RWPE1 (cell line): ENCODE measurements at regions not wholly inside any gene's neighbourhood (a gene's known extent, or its start where the extent isn't known, plus 50 kb on each side); places are given as distances from the start of the nearest gene placed in this dataset.
"Not testable (repeated sequence)": the region's sequence is repeated elsewhere in the genome, so short reads cannot be mapped to it uniquely, and the experiment has no call there.

ENCODE experiments used
- CTCF ChIA-PET: fragments of 350-600 bp; sonication (Branson Sonifier 250); formaldehyde crosslinking; extraction: SDS; loops from one replicate; lab custom pipeline; 2021; lab: Yijun Ruan, JAX
- POLR2A ChIA-PET: fragments of 400-600 bp; formaldehyde crosslinking; extraction: SDS; loops from one replicate; lab custom pipeline; 2020; ENCODE audit warnings: antibody characterized with exemption; ENCODE audit not compliant: low non-redundant PET; lab: Yijun Ruan, JAX
- DNase-seq: peaks from one replicate; pipeline ENCODE4 v3.0.0; 2012; ENCODE audit warnings: low spot score
- H3K27ac ChIP-seq: fragments of 450-650 bp; 2 replicates; pipeline ENCODE4 v1.5.1; 2017
- TF ChIP-seq, protein P1 (sequence below): fragments of 450-650 bp; conservative IDR thresholded peaks from 2 replicates; pipeline ENCODE4 v1.5.1; 2017; ENCODE audit warnings: low read depth, mild to moderate bottlenecking

DNA sequence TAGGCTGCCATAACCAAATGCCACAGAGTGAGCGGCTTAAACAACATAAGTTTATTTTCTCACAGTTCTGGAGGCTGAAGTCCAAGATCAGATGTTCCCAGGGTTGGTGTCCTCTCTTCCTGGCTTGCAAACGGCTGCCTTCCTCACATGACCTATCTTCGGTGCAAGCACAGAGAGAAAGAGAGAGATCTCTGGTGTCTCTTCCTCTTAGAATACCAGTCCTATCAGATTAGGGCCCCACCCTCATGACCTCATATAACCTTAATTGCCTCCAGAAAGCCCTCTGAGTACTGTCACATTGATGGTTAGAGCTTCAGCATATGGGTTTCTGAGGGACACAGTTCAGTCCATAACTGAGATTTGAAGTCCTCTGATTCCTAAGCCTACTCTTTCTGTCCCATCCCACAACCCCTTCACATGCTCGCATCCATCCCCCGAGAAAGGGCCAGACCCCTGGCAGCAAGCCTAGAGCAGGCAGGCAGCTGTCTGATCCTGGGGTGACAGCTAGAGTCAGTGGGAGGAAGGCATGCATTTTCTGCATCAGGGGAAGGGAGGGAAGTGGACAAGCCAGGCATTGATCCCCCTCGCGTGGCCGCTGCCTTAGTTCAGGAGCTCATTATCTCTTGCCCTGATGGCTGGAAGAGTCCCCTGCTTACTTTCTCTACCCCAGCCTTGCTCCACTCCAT lies 114.1 kb downstream of the FAR1 start:
- POLR2A ChIA-PET = no interaction called here
- TF ChIP-seq, protein P1, sequence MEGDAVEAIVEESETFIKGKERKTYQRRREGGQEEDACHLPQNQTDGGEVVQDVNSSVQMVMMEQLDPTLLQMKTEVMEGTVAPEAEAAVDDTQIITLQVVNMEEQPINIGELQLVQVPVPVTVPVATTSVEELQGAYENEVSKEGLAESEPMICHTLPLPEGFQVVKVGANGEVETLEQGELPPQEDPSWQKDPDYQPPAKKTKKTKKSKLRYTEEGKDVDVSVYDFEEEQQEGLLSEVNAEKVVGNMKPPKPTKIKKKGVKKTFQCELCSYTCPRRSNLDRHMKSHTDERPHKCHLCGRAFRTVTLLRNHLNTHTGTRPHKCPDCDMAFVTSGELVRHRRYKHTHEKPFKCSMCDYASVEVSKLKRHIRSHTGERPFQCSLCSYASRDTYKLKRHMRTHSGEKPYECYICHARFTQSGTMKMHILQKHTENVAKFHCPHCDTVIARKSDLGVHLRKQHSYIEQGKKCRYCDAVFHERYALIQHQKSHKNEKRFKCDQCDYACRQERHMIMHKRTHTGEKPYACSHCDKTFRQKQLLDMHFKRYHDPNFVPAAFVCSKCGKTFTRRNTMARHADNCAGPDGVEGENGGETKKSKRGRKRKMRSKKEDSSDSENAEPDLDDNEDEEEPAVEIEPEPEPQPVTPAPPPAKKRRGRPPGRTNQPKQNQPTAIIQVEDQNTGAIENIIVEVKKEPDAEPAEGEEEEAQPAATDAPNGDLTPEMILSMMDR = no peak
- no peak overlapping the region for H3K27ac ChIP-seq
- CTCF ChIA-PET = no interaction called here
- no peak for DNase-seq

- H3K27ac ChIP-seq = no peak overlapping the region
- ChIA-PET POLR2A (no interaction called here), CTCF (no interaction called here)
- no peak for DNase-seq
- TF ChIP-seq, protein P1 = no peak
Measured at GRCh38 chr11:13784441-13784840, 116.0 kb downstream of the FAR1 start.

GRCh38 chr11:13784855-13785254 lies 116.4 kb downstream of the FAR1 start:
- ChIA-PET POLR2A (no interaction called here), CTCF (no interaction called here)
- no peak overlapping the region for H3K27ac ChIP-seq
- no peak for DNase-seq
- TF ChIP-seq, protein P1 = no peak

DNA sequence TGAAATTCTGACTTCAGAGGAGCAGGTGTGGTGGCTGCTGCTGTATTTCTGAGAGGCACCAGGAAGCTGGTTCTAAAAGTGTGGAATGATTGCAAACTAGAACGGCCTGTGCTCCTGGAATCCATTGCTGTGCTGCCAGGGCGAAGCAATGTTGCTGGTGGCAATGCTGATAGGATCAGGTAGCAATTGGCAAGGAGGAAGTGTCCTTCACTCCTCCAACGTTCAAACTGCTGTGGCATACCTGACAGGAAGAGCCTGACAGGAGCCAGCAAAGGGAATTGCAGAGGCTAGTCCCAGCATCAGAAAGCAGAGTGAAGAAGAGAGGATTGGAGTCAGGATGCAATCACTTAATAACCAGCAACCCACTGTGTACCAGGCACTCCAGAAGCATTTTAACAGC lies 118.2 kb downstream of the FAR1 start:
- H3K27ac ChIP-seq = no peak overlapping the region
- DNase-seq = no peak
- TF ChIP-seq, protein P1 = no peak
- CTCF ChIA-PET = interaction anchor here (0.6 to 0.9 kb wide), 3 partner anchors 87 to 254 kb away, joined by 3 read pairs; no protein-coding TSS in a partner anchor
- POLR2A ChIA-PET = no interaction called here

DNA sequence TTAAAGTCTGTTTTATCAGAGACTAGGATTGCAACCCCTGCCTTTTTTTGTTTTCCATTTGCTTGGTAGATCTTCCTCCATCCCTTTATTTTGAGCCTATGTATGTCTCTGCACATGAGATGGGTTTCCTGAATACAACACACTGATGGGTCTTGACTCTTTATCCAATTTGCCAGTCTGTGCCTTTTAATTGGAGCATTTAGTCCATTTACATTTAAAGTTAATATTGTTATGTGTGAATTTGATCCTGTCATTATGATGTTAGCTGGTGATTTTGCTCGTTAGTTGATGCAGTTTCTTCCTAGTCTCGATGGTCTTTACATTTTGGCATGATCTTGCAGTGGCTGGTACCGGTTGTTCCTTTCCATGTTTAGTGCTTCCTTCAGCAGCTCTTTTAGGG lies 129.1 kb downstream of the FAR1 start:
- DNase-seq, POLR2A ChIA-PET, CTCF ChIA-PET, H3K27ac ChIP-seq: not testable (repeated sequence)

DNA sequence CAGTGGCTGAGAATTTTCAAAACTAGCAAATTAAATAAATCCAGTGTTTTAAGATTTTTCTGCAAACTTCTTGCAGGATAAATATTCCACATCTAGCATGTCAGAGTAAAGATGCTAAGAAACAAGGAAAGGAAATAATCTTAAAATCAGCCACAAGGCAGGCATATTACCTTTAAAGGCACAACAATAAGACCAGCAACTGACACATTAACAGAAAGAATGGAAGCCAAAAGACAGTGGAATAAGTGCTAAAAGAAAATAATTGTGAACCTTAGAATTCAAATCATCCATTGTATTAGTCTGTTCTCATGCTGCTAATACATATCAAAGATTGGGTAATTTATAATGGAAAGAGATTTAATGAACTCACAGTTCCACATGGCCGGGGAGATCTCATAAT lies 132.4 kb downstream of the FAR1 start:
- ChIA-PET CTCF (no interaction called here), POLR2A (no interaction called here)
- no peak overlapping the region for H3K27ac ChIP-seq
- DNase-seq = no peak
- TF ChIP-seq, protein P1 = no peak

GRCh38 chr11:13818325-13818724 lies 144.2 kb upstream of the SPON1 start:
- no peak overlapping the region for H3K27ac ChIP-seq
- CTCF ChIA-PET = no interaction called here
- TF ChIP-seq, protein P1 = no peak
- POLR2A ChIA-PET = no interaction called here
- no peak for DNase-seq
